ENCODE measurements at regions not wholly inside any gene's neighbourhood (a gene's known extent, or its start where the extent isn't known, plus 50 kb on each side); places are given as distances from the start of the nearest gene placed in this dataset.

GRCh38 chr3:69567710-69568052, 171.6 kb upstream of the MITF start:
- Histone ChIP-seq H3K27ac (no peak overlapping the region), H3K27me3 (ENCODE audit: insufficient read depth, low read depth) (no peaks in the 10 kb centered on the region), H3K4me1 (ENCODE audit: low read depth, poor library complexity, severe bottlenecking) (no peaks in the 10 kb centered on the region), H3K36me3 (ENCODE audit: insufficient read depth) (no peaks in the 10 kb centered on the region), H3K4me3 (IDR thresholded peaks at IDR 0.05; ENCODE audit: insufficient read depth, low read depth, low read length) (no peak overlapping the region), H4K20me1 (ENCODE audit: insufficient read depth) (no peaks in the 10 kb centered on the region), H3K9ac (no peak overlapping the region), H2AFZ (ENCODE audit: low read depth) (no peak overlapping the region), H3K79me2 (ENCODE audit: insufficient read depth, low read depth) (no peaks in the 10 kb centered on the region), H3K4me2 (no peak overlapping the region)
- TF ChIP-seq CTCF (conservative IDR thresholded peaks at IDR 0.05; ENCODE audit: low read depth, low read length), result no peak

GRCh38 chr3:69567023-69567709, 172.1 kb upstream of the MITF start:
- Histone ChIP-seq H3K27me3 (ENCODE audit: insufficient read depth, low read depth) (no peaks in the 10 kb centered on the region), H3K79me2 (ENCODE audit: insufficient read depth, low read depth) (no peaks in the 10 kb centered on the region), H3K4me3 (IDR thresholded peaks at IDR 0.05; ENCODE audit: insufficient read depth, low read depth, low read length) (no peak overlapping the region), H3K4me2 (no peak overlapping the region), H3K36me3 (ENCODE audit: insufficient read depth) (no peaks in the 10 kb centered on the region), H3K9ac (no peak overlapping the region), H3K27ac (no peak overlapping the region), H4K20me1 (ENCODE audit: insufficient read depth) (no peaks in the 10 kb centered on the region), H3K4me1 (ENCODE audit: low read depth, poor library complexity, severe bottlenecking) (no peaks in the 10 kb centered on the region), H2AFZ (ENCODE audit: low read depth) (no peak overlapping the region)
- TF ChIP-seq CTCF (conservative IDR thresholded peaks at IDR 0.05; ENCODE audit: low read depth, low read length), result no peak

GRCh38 chr3:69566275-69566674, 173.0 kb upstream of the MITF start:
- no peak overlapping the region for H3K4me2 ChIP-seq
- no peak overlapping the region for H3K4me3 ChIP-seq (IDR thresholded peaks at IDR 0.05; ENCODE audit: insufficient read depth, low read depth, low read length)
- TF ChIP-seq CTCF (conservative IDR thresholded peaks at IDR 0.05; ENCODE audit: low read depth, low read length), result no peak
- H3K27ac ChIP-seq, result no peak overlapping the region
- H3K36me3 ChIP-seq (ENCODE audit: insufficient read depth), result no peaks in the 10 kb centered on the region
- H2AFZ ChIP-seq (ENCODE audit: low read depth), result no peak overlapping the region
- H4K20me1 ChIP-seq (ENCODE audit: insufficient read depth), result no peaks in the 10 kb centered on the region
- H3K79me2 ChIP-seq (ENCODE audit: insufficient read depth, low read depth), result no peaks in the 10 kb centered on the region
- H3K9ac ChIP-seq, result no peak overlapping the region
- H3K27me3 ChIP-seq (ENCODE audit: insufficient read depth, low read depth), result no peaks in the 10 kb centered on the region
- H3K4me1 ChIP-seq (ENCODE audit: low read depth, poor library complexity, severe bottlenecking), result no peaks in the 10 kb centered on the region

- H3K4me3 ChIP-seq (IDR thresholded peaks at IDR 0.05; ENCODE audit: insufficient read depth, low read depth, low read length), result no peak overlapping the region
- no peak overlapping the region for H3K9ac ChIP-seq
- no peaks in the 10 kb centered on the region for H3K79me2 ChIP-seq (ENCODE audit: insufficient read depth, low read depth)
- H2AFZ ChIP-seq (ENCODE audit: low read depth), result no peak overlapping the region
- H3K27ac ChIP-seq, result no peak overlapping the region
- H3K4me1 ChIP-seq (ENCODE audit: low read depth, poor library complexity, severe bottlenecking), result no peaks in the 10 kb centered on the region
- H3K27me3 ChIP-seq (ENCODE audit: insufficient read depth, low read depth), result no peaks in the 10 kb centered on the region
- no peak for TF ChIP-seq CTCF (conservative IDR thresholded peaks at IDR 0.05; ENCODE audit: low read depth, low read length)
- H3K4me2 ChIP-seq, result no peak overlapping the region
- no peaks in the 10 kb centered on the region for H4K20me1 ChIP-seq (ENCODE audit: insufficient read depth)
- no peaks in the 10 kb centered on the region for H3K36me3 ChIP-seq (ENCODE audit: insufficient read depth)
Measured at GRCh38 chr3:69565316-69565715, 173.9 kb upstream of the MITF start.

Measured in KMS-11 (cell line).